ENCODE measurements at regions not wholly inside any gene's neighbourhood (a gene's known extent, or its start where the extent isn't known, plus 50 kb on each side); places are given as distances from the start of the nearest gene placed in this dataset.

DNA sequence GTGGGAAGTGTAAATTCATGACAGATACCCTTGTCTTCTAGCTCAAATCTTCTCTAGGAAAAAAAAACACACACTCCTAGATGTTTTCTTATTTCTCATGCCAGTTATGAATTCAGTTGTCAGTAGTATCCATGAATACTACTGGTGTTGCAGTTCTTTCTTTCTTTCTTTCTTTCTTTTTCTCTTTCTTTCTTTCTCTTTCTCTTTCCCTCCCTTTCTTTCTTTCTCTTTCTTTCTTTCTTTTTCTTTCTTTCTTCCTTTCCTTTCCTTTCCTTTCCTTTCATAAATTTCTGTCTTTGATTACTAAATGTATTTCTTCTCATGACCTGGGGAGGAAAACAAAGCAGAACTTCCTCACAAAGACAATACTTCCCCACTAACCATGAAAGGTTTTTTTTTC is 253.8 kb downstream of the PCDH7 start:
- H3K27me3 ChIP-seq: no peaks in the 10 kb centered on the region
- DNase-seq (no peak), ATAC-seq (no peak)
- H3K9me3 ChIP-seq: no peaks in the 10 kb centered on the region
- no peaks in the 10 kb centered on the region for H3K4me1 ChIP-seq
- no peak overlapping the region for H3K4me3 ChIP-seq
- no peaks in the 10 kb centered on the region for H3K36me3 ChIP-seq
- intact Hi-C loops (cut with DNase I): no loop called here
- TF ChIP-seq, protein P1, sequence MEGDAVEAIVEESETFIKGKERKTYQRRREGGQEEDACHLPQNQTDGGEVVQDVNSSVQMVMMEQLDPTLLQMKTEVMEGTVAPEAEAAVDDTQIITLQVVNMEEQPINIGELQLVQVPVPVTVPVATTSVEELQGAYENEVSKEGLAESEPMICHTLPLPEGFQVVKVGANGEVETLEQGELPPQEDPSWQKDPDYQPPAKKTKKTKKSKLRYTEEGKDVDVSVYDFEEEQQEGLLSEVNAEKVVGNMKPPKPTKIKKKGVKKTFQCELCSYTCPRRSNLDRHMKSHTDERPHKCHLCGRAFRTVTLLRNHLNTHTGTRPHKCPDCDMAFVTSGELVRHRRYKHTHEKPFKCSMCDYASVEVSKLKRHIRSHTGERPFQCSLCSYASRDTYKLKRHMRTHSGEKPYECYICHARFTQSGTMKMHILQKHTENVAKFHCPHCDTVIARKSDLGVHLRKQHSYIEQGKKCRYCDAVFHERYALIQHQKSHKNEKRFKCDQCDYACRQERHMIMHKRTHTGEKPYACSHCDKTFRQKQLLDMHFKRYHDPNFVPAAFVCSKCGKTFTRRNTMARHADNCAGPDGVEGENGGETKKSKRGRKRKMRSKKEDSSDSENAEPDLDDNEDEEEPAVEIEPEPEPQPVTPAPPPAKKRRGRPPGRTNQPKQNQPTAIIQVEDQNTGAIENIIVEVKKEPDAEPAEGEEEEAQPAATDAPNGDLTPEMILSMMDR (IDR thresholded peaks at IDR 0.05): no peak
- no peak overlapping the region for H3K27ac ChIP-seq

DNA sequence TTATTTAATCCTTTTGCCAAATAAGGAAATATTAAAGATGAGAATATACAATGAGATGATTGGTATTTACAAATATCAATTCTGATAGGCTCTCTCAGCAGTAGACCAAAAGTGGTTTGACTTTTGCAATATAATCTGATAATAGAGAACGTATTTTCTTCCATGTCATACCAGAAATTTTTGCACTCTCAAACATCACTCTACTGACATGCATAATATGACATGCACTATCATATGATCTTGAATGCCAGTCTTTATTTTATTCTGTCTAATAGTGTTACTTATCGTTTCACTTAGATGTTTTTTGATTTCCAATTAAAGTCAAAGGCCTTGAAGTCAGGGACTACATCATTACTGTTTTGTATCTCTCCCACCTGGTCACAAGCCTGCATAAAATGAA is 259.2 kb downstream of the PCDH7 start:
- TF ChIP-seq, protein P1 (IDR thresholded peaks at IDR 0.05): no peak
- Histone ChIP-seq H3K9me3 (no peaks in the 10 kb centered on the region), H3K4me3 (no peak overlapping the region), H3K27me3 (no peaks in the 10 kb centered on the region), H3K4me1 (no peaks in the 10 kb centered on the region), H3K27ac (no peak overlapping the region), H3K36me3 (no peaks in the 10 kb centered on the region)
- no peak for ATAC-seq
- DNase-seq: no peak
- intact Hi-C loops (cut with DNase I): no loop called here

DNA sequence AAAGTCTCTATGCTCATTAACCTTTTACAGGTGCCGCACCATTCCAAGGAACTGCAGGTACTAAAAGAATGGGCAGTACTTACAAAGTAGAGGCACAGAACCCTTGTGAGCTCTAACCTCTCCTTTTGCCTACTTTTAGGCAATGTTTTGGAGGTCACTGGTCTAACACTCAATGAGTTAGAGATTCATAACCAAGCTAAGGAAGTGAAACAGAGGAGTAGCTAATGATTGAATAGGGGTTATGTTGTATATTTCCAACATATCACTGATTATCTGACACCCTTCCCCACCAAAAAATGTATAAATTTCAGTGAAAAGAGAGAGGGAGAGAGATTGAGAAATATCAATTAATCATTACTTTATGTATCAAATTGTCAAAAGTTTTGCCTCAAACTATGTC is 269.3 kb downstream of the PCDH7 start:
- no peak for ATAC-seq

DNA sequence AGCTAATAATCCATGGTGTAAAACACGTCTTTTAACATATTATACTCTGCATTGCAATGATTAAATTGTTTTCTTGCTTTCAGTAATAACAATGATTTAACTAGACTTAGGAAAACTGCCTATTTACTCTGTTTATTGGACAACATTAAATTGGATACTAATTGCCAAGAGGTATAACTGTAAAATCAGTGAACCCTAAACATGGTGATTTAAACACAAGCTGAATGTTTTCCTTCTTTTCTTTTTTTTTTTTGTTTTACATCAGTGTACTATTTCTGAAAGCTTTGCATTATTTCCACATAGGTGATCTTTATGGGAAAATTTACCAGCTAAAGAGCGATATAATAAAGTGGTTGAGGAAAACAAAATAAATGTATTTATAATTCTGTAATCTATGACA is 276.7 kb downstream of the PCDH7 start:
- TF ChIP-seq, protein P1 (IDR thresholded peaks at IDR 0.05): no peak
- DNase-seq (no peak), ATAC-seq (no peak)
- H3K4me3 ChIP-seq: no peak overlapping the region
- H3K4me1 ChIP-seq: no peaks in the 10 kb centered on the region
- intact Hi-C loops (cut with DNase I): no loop called here
- no peaks in the 10 kb centered on the region for H3K9me3 ChIP-seq
- no peaks in the 10 kb centered on the region for H3K36me3 ChIP-seq
- H3K27me3 ChIP-seq: no peaks in the 10 kb centered on the region
- no peak overlapping the region for H3K27ac ChIP-seq

More for the DNA sequence above, 269.3 kb downstream of the PCDH7 start:
- Histone ChIP-seq H3K27ac (no peak overlapping the region), H3K36me3 (no peaks in the 10 kb centered on the region), H3K27me3 (no peaks in the 10 kb centered on the region), H3K4me1 (no peaks in the 10 kb centered on the region), H3K9me3 (no peaks in the 10 kb centered on the region), H3K4me3 (no peak overlapping the region)
- TF ChIP-seq, protein P1 (IDR thresholded peaks at IDR 0.05): no peak
- no peak for DNase-seq
- intact Hi-C loops (cut with DNase I): no loop called here

DNA sequence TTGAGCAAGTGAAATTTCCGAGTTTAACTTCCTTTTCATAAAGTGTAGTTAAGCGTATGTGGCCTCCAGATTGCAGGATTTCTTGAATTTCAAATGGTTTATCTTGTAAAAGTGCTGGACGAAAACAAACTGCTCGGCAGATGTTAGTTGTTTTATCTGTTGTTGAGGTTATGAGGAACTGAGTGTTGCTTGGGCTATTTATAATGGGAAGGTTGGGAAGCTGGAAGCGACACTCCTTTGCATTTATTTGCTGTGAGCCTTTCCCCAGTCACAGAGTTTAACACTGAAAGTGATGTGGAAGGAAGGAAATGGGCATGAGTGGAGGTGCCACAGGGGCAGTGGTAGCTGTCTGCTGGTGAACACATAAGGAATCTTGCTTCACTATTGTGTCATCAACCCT is 284.9 kb downstream of the PCDH7 start:
- intact Hi-C loops (cut with DNase I): no loop called here
- ATAC-seq (no peak), DNase-seq (no peak)
- H3K4me1 ChIP-seq: no peaks in the 10 kb centered on the region
- no peaks in the 10 kb centered on the region for H3K27me3 ChIP-seq
- no peaks in the 10 kb centered on the region for H3K36me3 ChIP-seq
- TF ChIP-seq, protein P1 (IDR thresholded peaks at IDR 0.05): no peak
- no peak overlapping the region for H3K4me3 ChIP-seq
- no peak overlapping the region for H3K27ac ChIP-seq
- no peaks in the 10 kb centered on the region for H3K9me3 ChIP-seq

DNA sequence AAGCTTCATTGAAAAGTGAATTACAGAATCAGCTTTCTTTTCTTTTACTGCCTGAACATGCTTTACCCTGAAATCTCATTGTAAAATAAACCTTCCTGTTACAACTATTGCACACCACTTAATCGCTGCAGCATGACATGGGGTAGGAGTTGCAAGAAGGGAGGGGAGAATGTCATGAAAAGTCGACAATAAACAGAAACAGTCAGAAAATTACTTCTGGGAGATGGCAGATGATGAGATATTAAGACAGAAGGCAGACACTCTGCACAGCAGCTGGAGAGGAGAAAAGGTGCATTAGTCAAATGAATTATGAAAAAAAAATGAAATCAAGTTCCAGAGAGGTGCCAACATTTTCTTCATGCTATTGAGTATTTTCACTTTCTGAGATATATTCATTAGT is 287.7 kb downstream of the PCDH7 start:
- Histone ChIP-seq H3K27me3 (no peaks in the 10 kb centered on the region), H3K4me1 (no peaks in the 10 kb centered on the region), H3K36me3 (no peaks in the 10 kb centered on the region), H3K9me3 (no peaks in the 10 kb centered on the region), H3K27ac (no peak overlapping the region), H3K4me3 (no peak overlapping the region)
- ATAC-seq (no peak), DNase-seq (no peak)
- intact Hi-C loops (cut with DNase I): no loop called here
- TF ChIP-seq, protein P1 (IDR thresholded peaks at IDR 0.05): no peak
